Stimulated activated CD4-positive, alpha-beta T cell treated with anti-CD3 and anti-CD28 coated beads, Interleukin-2, amount 100 ng/mL, for 4 hours (primary cell): ENCODE measurements at regions not wholly inside any gene's neighbourhood (a gene's known extent, or its start where the extent isn't known, plus 50 kb on each side); places are given as distances from the start of the nearest gene placed in this dataset.
"Not testable (repeated sequence)": the region's sequence is repeated elsewhere in the genome, so short reads cannot be mapped to it uniquely, and the experiment has no call there.

Experiments used
- DNase-seq: peaks from one replicate; pipeline ENCODE4 v3.0.0-alpha.2; 2020; ENCODE audit warnings: low read depth

- DNase-seq: no peak
These were observed 98.6 kb downstream of the USP22 start for GRCh38 chr17:20944014-20944865.

DNA sequence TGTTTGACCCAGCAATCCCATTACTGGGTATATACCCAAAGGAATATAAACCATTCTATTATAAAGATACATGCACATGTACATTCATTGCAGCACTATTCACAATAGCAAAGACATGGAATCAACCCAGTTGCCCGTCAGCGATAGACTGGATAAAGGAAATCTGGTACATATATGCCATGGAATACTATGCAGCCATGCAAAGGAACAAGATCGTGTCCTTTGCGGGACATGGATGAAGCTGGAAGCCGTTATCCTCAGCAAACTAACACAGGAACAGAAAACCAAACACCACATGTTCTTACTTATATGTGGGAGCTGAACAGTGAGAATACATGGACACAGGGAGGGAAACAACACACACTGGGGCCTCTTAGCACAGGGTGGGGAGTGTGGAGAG is 95.1 kb downstream of the USP22 start:
- not testable (repeated sequence) for DNase-seq

DNA sequence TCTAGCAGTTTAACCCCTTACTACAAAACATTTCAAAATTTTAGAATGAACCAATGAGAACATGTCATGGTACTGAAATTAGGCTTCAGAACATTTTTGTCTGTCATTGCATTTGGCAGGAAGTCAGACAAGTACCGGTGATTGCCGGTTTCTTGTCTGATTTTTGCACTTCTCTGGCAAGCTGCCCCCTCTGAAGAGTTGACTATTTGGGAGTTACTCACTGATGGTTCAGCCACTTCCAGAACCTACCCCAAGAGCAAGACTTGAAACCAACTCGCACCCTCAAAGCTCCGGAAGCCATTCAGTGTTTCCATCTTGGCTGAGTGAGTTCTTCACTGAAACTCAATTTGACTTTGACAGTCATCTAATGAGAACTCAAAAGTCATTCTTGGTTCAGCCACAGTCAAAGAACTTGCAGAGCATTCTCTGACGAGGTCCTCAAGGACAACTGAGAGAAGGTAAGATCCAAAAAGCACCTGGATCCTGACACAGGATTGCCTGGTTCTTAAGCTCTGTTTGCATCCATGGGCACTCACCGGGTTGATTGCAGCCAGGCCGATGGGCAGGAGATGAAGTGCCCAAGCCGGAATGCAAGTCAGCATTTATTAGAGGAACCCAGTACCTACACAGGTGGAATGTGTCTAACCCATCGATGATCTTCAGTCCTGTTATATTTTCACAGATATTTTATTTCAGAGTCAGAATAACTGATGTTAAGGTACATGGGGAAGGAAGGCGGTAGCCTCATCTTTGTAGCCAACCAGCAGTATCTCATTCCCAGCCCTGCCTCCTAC is 93.6 kb downstream of the USP22 start:
- no peak for DNase-seq
